ENCODE measurements at regions not wholly inside any gene's neighbourhood (a gene's known extent, or its start where the extent isn't known, plus 50 kb on each side); places are given as distances from the start of the nearest gene placed in this dataset.

GRCh38 chr5:84564321-84565075, 179.8 kb upstream of the EDIL3 start:
- H2AFZ ChIP-seq (ENCODE audit: low read length): no peak overlapping the region
- TF ChIP-seq, protein P1, sequence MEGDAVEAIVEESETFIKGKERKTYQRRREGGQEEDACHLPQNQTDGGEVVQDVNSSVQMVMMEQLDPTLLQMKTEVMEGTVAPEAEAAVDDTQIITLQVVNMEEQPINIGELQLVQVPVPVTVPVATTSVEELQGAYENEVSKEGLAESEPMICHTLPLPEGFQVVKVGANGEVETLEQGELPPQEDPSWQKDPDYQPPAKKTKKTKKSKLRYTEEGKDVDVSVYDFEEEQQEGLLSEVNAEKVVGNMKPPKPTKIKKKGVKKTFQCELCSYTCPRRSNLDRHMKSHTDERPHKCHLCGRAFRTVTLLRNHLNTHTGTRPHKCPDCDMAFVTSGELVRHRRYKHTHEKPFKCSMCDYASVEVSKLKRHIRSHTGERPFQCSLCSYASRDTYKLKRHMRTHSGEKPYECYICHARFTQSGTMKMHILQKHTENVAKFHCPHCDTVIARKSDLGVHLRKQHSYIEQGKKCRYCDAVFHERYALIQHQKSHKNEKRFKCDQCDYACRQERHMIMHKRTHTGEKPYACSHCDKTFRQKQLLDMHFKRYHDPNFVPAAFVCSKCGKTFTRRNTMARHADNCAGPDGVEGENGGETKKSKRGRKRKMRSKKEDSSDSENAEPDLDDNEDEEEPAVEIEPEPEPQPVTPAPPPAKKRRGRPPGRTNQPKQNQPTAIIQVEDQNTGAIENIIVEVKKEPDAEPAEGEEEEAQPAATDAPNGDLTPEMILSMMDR (IDR thresholded peaks at IDR 0.05; ENCODE audit: extremely low read depth, low read depth, low read length): no peak
- H3K4me3 ChIP-seq (ENCODE audit: insufficient read depth, low read length): no peak overlapping the region
- H4K20me1 ChIP-seq (ENCODE audit: insufficient read depth, low read length): no peaks in the 10 kb centered on the region
- H3K79me2 ChIP-seq (ENCODE audit: insufficient read depth, low read length): no peaks in the 10 kb centered on the region
- no peak overlapping the region for H3K27ac ChIP-seq (ENCODE audit: low read depth, low read length)
- H3K4me1 ChIP-seq (ENCODE audit: insufficient read depth, low read length): no peaks in the 10 kb centered on the region
- H3K36me3 ChIP-seq (ENCODE audit: insufficient read depth, low read length): no peaks in the 10 kb centered on the region
- no peak overlapping the region for H3K4me2 ChIP-seq (ENCODE audit: insufficient read depth, low read length)
- H3K9me3 ChIP-seq (ENCODE audit: low read depth, low read length): no peaks in the 10 kb centered on the region
- no peak for DNase-seq (ENCODE audit: insufficient read length, low spot score, missing footprints)
- no peaks in the 10 kb centered on the region for H3K27me3 ChIP-seq (ENCODE audit: insufficient read depth, low read length)

GRCh38 chr5:84550222-84550621, 165.5 kb upstream of the EDIL3 start:
- Histone ChIP-seq H3K4me2 (ENCODE audit: insufficient read depth, low read length) (no peak overlapping the region), H3K4me1 (ENCODE audit: insufficient read depth, low read length) (no peaks in the 10 kb centered on the region), H3K79me2 (ENCODE audit: insufficient read depth, low read length) (no peaks in the 10 kb centered on the region), H3K36me3 (ENCODE audit: insufficient read depth, low read length) (no peaks in the 10 kb centered on the region), H3K4me3 (ENCODE audit: insufficient read depth, low read length) (no peak overlapping the region), H3K9me3 (ENCODE audit: low read depth, low read length) (no peaks in the 10 kb centered on the region), H3K27ac (ENCODE audit: low read depth, low read length) (no peak overlapping the region), H4K20me1 (ENCODE audit: insufficient read depth, low read length) (no peaks in the 10 kb centered on the region), H3K27me3 (ENCODE audit: insufficient read depth, low read length) (no peaks in the 10 kb centered on the region), H2AFZ (ENCODE audit: low read length) (no peak overlapping the region)
- DNase-seq (ENCODE audit: insufficient read length, low spot score, missing footprints): no peak
- TF ChIP-seq, protein P1 (IDR thresholded peaks at IDR 0.05; ENCODE audit: extremely low read depth, low read depth, low read length): no peak

- Histone ChIP-seq H3K4me1 (ENCODE audit: insufficient read depth, low read length) (no peaks in the 10 kb centered on the region), H2AFZ (ENCODE audit: low read length) (no peak overlapping the region), H3K36me3 (ENCODE audit: insufficient read depth, low read length) (no peaks in the 10 kb centered on the region), H3K27me3 (ENCODE audit: insufficient read depth, low read length) (no peaks in the 10 kb centered on the region), H3K4me2 (ENCODE audit: insufficient read depth, low read length) (no peak overlapping the region), H3K79me2 (ENCODE audit: insufficient read depth, low read length) (no peaks in the 10 kb centered on the region), H3K27ac (ENCODE audit: low read depth, low read length) (no peak overlapping the region), H3K9me3 (ENCODE audit: low read depth, low read length) (no peaks in the 10 kb centered on the region), H4K20me1 (ENCODE audit: insufficient read depth, low read length) (no peaks in the 10 kb centered on the region), H3K4me3 (ENCODE audit: insufficient read depth, low read length) (no peak overlapping the region)
- DNase-seq (ENCODE audit: insufficient read length, low spot score, missing footprints): no peak
- TF ChIP-seq, protein P1 (IDR thresholded peaks at IDR 0.05; ENCODE audit: extremely low read depth, low read depth, low read length): no peak
Observed at GRCh38 chr5:84549054-84549453, 164.4 kb upstream of the EDIL3 start.

DNA sequence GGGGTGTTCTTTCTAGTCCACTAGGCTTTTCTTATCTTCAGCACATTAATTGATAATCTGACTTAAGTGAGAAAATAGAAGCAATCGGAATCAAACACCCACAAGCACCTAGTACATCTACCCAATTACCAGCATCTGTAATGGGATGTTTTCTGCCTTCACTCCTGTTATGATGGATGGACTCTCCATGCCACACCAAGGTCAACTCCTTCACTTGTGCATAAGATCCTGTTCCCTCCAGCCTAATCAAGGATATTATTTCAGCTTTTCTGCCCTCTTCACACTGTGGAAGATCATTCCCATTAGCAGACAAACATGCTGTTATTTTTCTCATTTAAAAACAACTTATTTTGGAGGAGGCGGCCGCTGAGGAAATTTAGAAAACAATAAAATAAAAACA, 162.0 kb upstream of the EDIL3 start:
- no peaks in the 10 kb centered on the region for H3K79me2 ChIP-seq (ENCODE audit: insufficient read depth, low read length)
- H3K9me3 ChIP-seq (ENCODE audit: low read depth, low read length): no peaks in the 10 kb centered on the region
- no peak overlapping the region for H3K27ac ChIP-seq (ENCODE audit: low read depth, low read length)
- no peak overlapping the region for H3K4me2 ChIP-seq (ENCODE audit: insufficient read depth, low read length)
- no peak overlapping the region for H3K4me3 ChIP-seq (ENCODE audit: insufficient read depth, low read length)
- H3K27me3 ChIP-seq (ENCODE audit: insufficient read depth, low read length): no peaks in the 10 kb centered on the region
- H4K20me1 ChIP-seq (ENCODE audit: insufficient read depth, low read length): no peaks in the 10 kb centered on the region
- no peaks in the 10 kb centered on the region for H3K4me1 ChIP-seq (ENCODE audit: insufficient read depth, low read length)
- TF ChIP-seq, protein P1 (IDR thresholded peaks at IDR 0.05; ENCODE audit: extremely low read depth, low read depth, low read length): no peak
- H3K36me3 ChIP-seq (ENCODE audit: insufficient read depth, low read length): no peaks in the 10 kb centered on the region
- no peak overlapping the region for H2AFZ ChIP-seq (ENCODE audit: low read length)
- no peak for DNase-seq (ENCODE audit: insufficient read length, low spot score, missing footprints)

All from osteoblast (primary cell).